ENCODE measurements at regions not wholly inside any gene's neighbourhood (a gene's known extent, or its start where the extent isn't known, plus 50 kb on each side); places are given as distances from the start of the nearest gene placed in this dataset.

- no peak for DNase-seq (ENCODE audit: extremely low read depth in 1 of 2, low read depth in 1 of 2)
These were observed 116.4 kb upstream of the KLF6 start for GRCh38 chr10:3901370-3901769.

DNA sequence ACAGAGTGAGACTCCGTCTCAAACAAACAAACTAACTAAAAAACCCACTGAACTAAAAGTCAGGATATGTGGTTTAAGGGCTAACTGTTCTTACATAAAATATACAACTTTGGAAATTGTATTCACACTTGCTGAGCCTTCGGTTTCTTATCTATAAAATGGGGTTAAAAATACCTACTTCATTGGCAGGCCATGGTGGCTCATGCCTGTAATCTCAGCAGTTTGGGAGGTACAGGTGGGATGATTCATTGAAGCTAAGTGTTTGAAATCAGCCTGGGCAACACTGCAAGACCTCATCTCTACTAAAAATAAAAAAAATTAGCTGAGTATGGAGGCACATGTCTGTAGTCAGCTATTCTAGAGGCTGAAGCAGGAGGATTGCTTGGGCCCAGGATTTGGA, 115.4 kb upstream of the KLF6 start:
- DNase-seq (ENCODE audit: extremely low read depth in 1 of 2, low read depth in 1 of 2) = no peak

GRCh38 chr10:3898821-3899220, 113.8 kb upstream of the KLF6 start:
- DNase-seq (ENCODE audit: extremely low read depth in 1 of 2, low read depth in 1 of 2) = no peak

DNA sequence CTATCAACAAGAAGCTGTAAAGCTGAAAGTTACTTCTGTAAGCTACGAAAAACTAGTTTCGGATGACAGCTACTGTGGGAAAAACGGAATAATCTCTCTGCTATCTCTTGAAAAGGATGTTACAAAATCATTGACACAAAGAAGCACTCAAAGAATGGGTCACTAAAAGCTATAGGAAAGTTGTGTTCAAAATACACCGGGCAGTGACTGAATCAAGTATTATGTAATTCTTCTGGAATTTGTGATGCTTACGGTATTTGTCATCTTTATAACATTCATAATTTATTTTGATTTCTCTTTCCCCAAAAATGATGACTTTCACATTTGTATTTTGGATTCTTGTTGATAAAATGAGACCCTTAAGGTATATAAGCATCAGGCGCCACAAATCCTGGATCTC, 112.1 kb upstream of the KLF6 start:
- DNase-seq (ENCODE audit: extremely low read depth in 1 of 2, low read depth in 1 of 2) = no peak

DNA sequence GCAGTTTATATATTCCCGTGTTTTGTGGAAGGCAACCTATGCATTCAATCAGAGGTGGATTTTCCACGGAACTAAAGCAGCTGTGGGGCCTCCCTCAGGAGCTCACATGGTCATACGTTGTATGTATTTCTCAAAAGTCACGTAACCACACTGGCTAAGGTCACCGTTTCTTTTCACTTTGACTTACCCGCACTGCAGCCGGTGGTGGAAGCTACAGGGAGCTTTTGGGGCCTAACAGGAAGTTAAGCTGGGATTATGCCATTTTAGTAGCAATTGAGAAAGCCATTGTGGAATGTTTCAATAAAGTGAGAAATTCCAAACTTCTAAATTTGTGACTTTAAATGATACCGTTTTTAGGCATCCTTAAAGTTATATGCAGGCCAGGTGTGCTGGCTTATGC, 111.2 kb upstream of the KLF6 start:
- no peak for DNase-seq (ENCODE audit: extremely low read depth in 1 of 2, low read depth in 1 of 2)

DNA sequence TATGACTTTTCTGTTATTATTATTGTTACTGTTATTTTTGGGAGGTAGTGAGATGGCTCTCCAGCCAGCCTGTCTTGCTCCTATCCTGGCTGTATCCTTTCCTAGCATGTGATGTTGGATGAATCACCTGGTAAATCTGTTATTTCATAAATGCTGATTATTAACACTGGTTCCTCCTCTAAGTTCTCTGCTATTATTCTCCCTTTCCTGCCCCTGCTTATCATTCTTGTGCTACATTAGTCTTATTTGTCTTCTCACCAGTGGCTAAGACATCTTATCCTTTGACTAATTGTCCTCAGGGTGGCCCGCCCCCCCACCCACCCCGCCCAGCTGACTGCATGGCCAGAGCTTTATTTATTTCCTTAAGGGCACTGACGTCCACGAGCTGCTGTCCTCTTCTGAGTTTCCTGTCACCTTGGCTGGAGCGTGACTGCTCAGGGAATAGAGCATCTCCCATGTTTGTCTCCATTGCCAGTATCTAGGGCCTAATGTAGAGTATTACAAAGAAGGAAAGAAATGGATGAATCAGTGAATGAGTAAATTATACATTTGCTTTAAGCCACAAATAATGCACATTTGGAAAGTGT, 110.1 kb upstream of the KLF6 start:
- no peak for DNase-seq (ENCODE audit: extremely low read depth in 1 of 2, low read depth in 1 of 2)

DNA sequence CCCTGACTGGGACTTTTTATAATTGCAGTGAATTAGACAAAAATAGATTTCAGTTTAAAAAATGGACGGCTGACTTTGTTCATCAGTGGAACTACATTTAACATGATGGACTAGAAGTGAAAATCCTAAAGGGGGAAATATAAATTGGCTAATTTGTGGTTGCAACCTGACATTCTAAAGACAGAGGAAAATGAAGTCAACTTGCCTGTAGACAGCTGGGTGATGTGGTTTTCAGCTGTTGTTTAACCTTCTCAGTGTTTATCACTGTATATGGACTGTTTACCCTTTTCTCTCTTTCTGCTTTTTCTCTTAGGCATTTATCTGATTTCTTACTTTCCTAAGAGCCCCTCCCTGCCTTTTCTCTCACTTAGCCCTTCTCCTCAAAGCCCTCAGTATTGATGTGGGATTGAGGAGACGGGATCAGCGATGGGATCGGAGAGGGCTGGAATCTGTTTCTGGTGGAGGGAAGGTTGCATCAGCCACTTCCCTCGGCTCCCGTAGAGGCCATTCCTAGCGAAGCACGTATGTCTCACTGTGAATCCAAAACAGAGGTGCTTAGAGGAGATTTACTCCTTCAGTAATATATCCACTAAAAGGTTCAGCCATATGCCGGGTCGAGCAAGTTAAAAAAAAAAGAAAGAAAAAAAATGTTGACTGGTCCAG, 109.0 kb upstream of the KLF6 start:
- no peak for DNase-seq (ENCODE audit: extremely low read depth in 1 of 2, low read depth in 1 of 2)

GRCh38 chr10:3892440-3893425, 107.7 kb upstream of the KLF6 start:
- DNase-seq (ENCODE audit: extremely low read depth in 1 of 2, low read depth in 1 of 2) = no peak

- no peak for DNase-seq (ENCODE audit: extremely low read depth in 1 of 2, low read depth in 1 of 2)
These were observed 106.4 kb upstream of the KLF6 start for GRCh38 chr10:3891396-3891795.

GRCh38 chr10:3890602-3891352, 105.8 kb upstream of the KLF6 start:
- no peak for DNase-seq (ENCODE audit: extremely low read depth in 1 of 2, low read depth in 1 of 2)

GRCh38 chr10:3889961-3890522, 105.0 kb upstream of the KLF6 start:
- no peak for DNase-seq (ENCODE audit: extremely low read depth in 1 of 2, low read depth in 1 of 2)

DNA sequence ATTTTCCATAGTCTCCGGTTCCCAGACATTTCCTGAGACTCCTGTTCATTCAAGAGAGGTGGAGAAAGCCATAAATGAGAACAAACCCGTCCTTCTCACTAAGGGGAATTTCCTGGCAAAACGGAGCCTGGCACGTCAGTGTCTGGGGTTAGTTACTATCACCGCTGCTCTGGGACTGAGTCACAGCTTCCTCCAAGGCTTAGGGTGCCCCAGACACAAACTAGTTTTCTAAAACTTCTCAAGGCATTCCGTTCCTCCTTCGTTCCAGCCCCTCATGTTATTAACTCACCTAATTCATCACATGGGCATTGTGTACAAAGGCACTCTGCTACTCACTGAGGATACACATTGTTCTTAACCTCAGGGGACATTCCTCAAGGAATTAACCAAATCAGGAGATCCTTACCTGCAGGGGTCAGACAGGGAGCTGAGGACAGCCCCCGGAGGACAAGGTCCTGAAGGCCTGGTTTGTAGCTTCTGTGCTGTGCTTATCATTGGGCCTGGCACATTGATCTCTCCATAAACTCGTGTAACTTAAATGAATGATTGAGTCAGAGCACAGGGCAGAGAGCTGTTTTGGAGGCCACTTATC, 103.0 kb upstream of the KLF6 start:
- DNase-seq (ENCODE audit: extremely low read depth in 1 of 2, low read depth in 1 of 2) = peak in 1 of 2 donors; percentile 51

DNA sequence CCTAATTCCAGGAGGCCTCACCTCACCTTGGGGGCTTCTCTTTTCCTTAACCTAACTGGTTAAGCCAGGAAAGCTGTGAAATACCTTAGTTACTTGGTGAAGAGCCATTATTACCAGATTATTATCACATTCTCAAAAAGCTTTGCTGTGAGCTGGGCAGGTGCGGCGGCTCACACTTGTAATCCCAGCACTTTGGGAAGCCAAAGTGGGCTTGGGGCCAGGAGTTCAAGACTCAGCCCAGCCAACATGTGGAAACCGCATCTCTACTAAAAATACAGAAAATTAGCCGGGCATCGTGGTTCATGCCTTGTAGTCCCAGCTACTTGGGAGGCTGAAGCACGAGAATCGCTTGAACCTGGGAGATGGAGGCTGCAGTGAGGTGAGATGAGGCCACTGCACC, 102.4 kb upstream of the KLF6 start:
- DNase-seq (ENCODE audit: extremely low read depth in 1 of 2, low read depth in 1 of 2) = no peak

- DNase-seq (ENCODE audit: extremely low read depth in 1 of 2, low read depth in 1 of 2) = no peak
These were observed 101.7 kb upstream of the KLF6 start for GRCh38 chr10:3886641-3887251.

DNA sequence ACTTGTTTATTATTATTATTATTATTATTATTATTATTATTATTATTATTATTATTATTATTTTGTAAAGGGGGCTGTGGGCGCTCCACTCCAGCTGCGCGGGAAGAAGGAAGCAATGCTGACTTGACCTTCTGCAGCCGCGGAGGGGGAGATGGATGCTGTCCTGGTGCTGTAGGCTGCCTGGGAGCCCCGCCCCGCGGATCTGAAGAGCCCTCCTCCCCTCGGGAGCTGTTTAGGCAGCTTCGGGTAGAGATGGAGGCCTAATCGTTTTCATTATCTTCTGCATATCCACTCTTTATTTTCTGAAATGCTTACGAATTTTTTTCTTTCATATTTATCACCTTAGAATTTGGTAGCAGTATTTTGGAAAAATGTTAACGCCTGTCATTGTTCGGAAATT, 101.2 kb upstream of the KLF6 start:
- DNase-seq (ENCODE audit: extremely low read depth in 1 of 2, low read depth in 1 of 2) = no peak

GRCh38 chr10:3882855-3883254, 97.8 kb upstream of the KLF6 start:
- no peak for DNase-seq (ENCODE audit: extremely low read depth in 1 of 2, low read depth in 1 of 2)

DNA sequence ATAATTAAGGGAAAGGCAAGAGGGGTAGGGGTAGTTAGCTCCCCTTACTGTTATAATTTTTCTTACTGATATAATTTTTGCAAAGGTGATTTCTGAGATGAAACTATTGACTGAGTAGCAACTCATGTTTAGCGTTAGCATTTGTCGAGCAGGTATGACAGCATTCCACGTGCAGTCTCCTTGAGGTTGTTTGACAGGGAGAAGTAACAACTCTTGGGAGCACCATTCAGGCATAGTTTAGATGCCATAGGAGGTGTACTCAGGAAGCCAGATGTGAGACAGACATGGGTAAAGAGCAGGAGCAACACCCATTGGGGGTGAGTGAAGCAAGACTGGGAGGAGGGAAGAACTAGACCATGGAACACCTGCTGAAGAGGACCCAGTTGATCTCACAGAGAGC, 96.6 kb upstream of the KLF6 start:
- DNase-seq (ENCODE audit: extremely low read depth in 1 of 2, low read depth in 1 of 2) = no peak

DNA sequence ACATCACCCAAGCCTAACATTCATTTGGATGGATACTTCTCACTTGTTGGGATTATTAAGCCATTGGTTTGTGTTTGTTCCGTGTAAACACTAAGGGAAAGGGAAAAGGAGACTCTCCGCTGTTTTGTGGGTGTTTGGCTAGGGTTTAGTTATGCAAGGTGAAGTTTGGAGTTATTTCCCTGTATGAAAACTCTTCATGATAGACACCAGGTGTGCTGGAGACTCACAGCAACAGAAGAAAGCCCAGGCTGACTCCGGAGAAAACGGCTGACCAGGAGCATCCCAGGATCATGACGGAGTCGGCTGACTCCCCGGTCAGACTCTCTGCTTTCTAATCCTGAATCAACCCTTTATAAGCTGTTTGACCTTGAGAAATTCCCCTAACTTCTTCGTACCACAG, 94.1 kb upstream of the KLF6 start:
- DNase-seq (ENCODE audit: extremely low read depth in 1 of 2, low read depth in 1 of 2) = no peak

DNA sequence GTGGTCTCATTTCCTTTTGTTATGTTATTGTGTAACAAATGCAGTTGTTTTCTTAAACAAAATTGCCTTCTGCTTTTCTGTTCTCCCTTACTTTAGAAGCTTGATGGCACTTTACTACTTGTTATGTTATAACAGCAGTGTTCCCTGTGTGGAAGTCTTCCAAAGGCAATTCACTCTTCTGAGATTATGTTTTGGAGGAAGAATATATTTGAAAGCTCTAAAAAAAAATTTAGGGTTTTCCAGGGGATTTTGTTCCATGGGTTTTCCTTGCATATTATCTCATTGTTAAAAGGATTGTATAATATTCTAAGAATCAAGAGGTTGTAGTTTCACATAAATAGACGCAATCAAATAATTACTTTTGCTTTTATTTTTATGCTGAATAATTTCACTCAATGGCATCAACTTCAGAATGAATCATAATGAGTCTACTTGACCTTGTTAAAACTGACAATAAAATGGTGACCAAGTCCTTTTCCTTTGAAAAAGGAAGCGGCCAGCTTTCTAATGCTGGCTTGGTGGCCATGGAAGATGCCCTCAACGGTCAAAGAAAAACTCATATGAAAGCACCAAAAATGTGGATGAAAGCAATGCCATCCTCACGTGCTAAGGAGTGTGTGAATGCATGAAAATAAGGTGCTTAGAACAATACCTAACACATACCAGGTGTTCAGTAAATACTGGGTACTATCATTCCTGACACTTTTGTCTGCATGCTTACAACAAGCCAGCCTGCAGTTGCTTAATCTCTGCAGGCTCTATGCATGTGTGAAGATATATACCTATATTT, 92.4 kb upstream of the KLF6 start:
- DNase-seq (ENCODE audit: extremely low read depth in 1 of 2, low read depth in 1 of 2) = no peak

Measured in stimulated activated CD8-positive, alpha-beta memory T cell treated with anti-CD3 and anti-CD28 coated beads, Interleukin-7, amount 100 ng/mL, for 48 hours (primary cell).